ENCODE measurements at regions not wholly inside any gene's neighbourhood (a gene's known extent, or its start where the extent isn't known, plus 50 kb on each side); places are given as distances from the start of the nearest gene placed in this dataset.

DNA sequence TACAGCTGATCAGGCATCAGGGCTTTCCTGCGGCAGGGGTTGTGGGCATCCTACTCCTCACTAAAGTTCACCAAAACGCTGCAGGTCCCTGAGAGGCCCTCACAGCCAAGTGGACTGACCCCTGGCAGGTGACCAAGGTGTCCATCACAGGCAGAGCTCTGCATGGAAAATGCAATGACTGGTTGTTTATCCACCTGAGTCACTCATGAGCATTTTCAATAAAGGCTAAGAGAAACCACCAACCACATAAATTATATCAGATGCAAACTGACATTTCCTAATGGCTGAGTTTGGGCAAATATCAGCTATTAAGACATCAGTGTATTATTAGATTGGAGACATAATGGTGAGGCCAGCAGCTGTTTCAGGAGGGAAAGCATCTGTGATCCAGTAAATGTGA, 152.7 kb upstream of the SYNDIG1 start:
- no peak for DNase-seq (ENCODE audit: extremely low read depth in 1 of 4, low spot score in 3 of 4)
- Histone ChIP-seq H3K4me1 (replicated peaks in 1 of 2; ENCODE audit: control insufficient read depth in 2 of 2, insufficient read depth in 2 of 2, low read length in 2 of 2) (no peaks in the 10 kb centered on the region), H3K9ac (ENCODE audit: insufficient read depth in 1 of 2, low read depth in 2 of 2, low read length in 2 of 2) (no peak overlapping the region), H3K9me3 (replicated peaks; ENCODE audit: control insufficient read depth, insufficient read depth, low read depth, low read length) (no peaks in the 10 kb centered on the region), H2AFZ (ENCODE audit: low read depth, low read length) (no peak overlapping the region), H3K36me3 (ENCODE audit: control insufficient read depth, insufficient read depth, low read length) (no peaks in the 10 kb centered on the region), H3K4me2 (ENCODE audit: insufficient read depth, low read length) (no peak overlapping the region), H3K27ac (ENCODE audit: extremely low read depth, low read depth, low read length) (no peak overlapping the region), H3K4me3 (no peak overlapping the region), H3K27me3 (ENCODE audit: control insufficient read depth in 2 of 2, insufficient read depth in 2 of 2, low read length in 2 of 2) (no peaks in the 10 kb centered on the region), H4K20me1 (replicated peaks; ENCODE audit: control insufficient read depth, insufficient read depth, low read length) (no peaks in the 10 kb centered on the region), H3K9me1 (ENCODE audit: control insufficient read depth, insufficient read depth, low read length) (no peaks in the 10 kb centered on the region), H3K79me2 (ENCODE audit: control insufficient read depth, insufficient read depth, low read length) (no peaks in the 10 kb centered on the region)
- BruUV-seq (replicated peaks) = no TSS peak
- ChIA-PET POLR2A (no interaction called here), CTCF (ENCODE audit: low intra/inter-chr PET ratio) (no interaction called here)
- TF ChIP-seq ILK (tag; IDR thresholded peaks at IDR 0.05; ENCODE audit: borderline replicate concordance, low read depth) (no peak), CHD4 (IDR thresholded peaks at IDR 0.05; ENCODE audit: insufficient read depth, insufficient replicate concordance, low read depth, low read length, poor library complexity, severe bottlenecking) (no peak), ZC3H4 (CRISPR knock-in tag; IDR thresholded peaks at IDR 0.05; ENCODE audit: borderline replicate concordance) (no peak), FOXK1 (CRISPR knock-in tag; IDR thresholded peaks at IDR 0.05; ENCODE audit: borderline replicate concordance) (no peak), PHB2 (IDR thresholded peaks at IDR 0.05; ENCODE audit: low read depth) (no peak), SRSF3 (IDR thresholded peaks at IDR 0.05; ENCODE audit: insufficient read depth, low read length) (no peak), IRF2 (CRISPR knock-in tag; IDR thresholded peaks at IDR 0.05) (no peak), ZNF253 (CRISPR knock-in tag; conservative IDR thresholded peaks at IDR 0.05) (no peak), U2AF2 (optimal IDR thresholded peaks at IDR 0.05; ENCODE audit: low read depth, low read length) (no peak), GABPB2 (CRISPR knock-in tag; conservative IDR thresholded peaks at IDR 0.05) (no peak), ATF6 (CRISPR knock-in tag; IDR thresholded peaks at IDR 0.05) (no peak), CREB5 (CRISPR knock-in tag; IDR thresholded peaks at IDR 0.05) (no peak)
- TF ChIP-seq, protein P1, sequence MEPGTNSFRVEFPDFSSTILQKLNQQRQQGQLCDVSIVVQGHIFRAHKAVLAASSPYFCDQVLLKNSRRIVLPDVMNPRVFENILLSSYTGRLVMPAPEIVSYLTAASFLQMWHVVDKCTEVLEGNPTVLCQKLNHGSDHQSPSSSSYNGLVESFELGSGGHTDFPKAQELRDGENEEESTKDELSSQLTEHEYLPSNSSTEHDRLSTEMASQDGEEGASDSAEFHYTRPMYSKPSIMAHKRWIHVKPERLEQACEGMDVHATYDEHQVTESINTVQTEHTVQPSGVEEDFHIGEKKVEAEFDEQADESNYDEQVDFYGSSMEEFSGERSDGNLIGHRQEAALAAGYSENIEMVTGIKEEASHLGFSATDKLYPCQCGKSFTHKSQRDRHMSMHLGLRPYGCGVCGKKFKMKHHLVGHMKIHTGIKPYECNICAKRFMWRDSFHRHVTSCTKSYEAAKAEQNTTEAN (CRISPR knock-in tag; IDR thresholded peaks at IDR 0.05) = no peak
- TF ChIP-seq, protein P2, sequence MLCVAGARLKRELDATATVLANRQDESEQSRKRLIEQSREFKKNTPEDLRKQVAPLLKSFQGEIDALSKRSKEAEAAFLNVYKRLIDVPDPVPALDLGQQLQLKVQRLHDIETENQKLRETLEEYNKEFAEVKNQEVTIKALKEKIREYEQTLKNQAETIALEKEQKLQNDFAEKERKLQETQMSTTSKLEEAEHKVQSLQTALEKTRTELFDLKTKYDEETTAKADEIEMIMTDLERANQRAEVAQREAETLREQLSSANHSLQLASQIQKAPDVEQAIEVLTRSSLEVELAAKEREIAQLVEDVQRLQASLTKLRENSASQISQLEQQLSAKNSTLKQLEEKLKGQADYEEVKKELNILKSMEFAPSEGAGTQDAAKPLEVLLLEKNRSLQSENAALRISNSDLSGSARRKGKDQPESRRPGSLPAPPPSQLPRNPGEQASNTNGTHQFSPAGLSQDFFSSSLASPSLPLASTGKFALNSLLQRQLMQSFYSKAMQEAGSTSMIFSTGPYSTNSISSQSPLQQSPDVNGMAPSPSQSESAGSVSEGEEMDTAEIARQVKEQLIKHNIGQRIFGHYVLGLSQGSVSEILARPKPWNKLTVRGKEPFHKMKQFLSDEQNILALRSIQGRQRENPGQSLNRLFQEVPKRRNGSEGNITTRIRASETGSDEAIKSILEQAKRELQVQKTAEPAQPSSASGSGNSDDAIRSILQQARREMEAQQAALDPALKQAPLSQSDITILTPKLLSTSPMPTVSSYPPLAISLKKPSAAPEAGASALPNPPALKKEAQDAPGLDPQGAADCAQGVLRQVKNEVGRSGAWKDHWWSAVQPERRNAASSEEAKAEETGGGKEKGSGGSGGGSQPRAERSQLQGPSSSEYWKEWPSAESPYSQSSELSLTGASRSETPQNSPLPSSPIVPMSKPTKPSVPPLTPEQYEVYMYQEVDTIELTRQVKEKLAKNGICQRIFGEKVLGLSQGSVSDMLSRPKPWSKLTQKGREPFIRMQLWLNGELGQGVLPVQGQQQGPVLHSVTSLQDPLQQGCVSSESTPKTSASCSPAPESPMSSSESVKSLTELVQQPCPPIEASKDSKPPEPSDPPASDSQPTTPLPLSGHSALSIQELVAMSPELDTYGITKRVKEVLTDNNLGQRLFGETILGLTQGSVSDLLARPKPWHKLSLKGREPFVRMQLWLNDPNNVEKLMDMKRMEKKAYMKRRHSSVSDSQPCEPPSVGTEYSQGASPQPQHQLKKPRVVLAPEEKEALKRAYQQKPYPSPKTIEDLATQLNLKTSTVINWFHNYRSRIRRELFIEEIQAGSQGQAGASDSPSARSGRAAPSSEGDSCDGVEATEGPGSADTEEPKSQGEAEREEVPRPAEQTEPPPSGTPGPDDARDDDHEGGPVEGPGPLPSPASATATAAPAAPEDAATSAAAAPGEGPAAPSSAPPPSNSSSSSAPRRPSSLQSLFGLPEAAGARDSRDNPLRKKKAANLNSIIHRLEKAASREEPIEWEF (CRISPR knock-in tag; IDR thresholded peaks at IDR 0.05) = no peak
- intact Hi-C loops (cut with micrococcal nuclease) (no loop called here), in situ Hi-C loops (cut with MboI) (no loop called here)
- ATAC-seq = no peak
- 0% methylated on average over 1 of the region's 2 CpGs for WGBS (ENCODE audit: insufficient coverage, low coverage, missing lambda C conversion rate)
- no peak for FAIRE-seq

Data from K562 (cell line).